ENCODE measurements at regions not wholly inside any gene's neighbourhood (a gene's known extent, or its start where the extent isn't known, plus 50 kb on each side); places are given as distances from the start of the nearest gene placed in this dataset.
"Not testable (repeated sequence)": the region's sequence is repeated elsewhere in the genome, so short reads cannot be mapped to it uniquely, and the experiment has no call there.

DNA sequence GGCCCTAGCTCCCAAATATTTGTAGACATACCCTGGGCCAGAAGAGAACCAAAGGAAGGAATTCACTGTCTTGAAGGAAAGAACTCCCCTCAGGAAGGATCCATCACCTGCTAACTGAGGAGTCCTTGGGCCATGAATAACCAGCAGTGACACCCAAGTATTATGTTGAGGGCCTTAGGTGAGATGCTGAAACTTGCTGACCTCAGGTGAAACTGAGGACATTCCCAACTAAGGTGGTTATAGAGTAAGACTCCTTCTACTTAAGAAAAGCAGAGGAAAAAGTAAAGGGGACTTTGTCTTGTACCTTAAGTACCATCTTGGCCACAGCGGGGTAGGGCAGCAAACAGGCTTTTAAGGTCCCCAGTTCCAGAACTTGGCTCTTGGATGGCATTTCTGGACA is 491.7 kb downstream of the C6orf118 start:
- no peak for DNase-seq

DNA sequence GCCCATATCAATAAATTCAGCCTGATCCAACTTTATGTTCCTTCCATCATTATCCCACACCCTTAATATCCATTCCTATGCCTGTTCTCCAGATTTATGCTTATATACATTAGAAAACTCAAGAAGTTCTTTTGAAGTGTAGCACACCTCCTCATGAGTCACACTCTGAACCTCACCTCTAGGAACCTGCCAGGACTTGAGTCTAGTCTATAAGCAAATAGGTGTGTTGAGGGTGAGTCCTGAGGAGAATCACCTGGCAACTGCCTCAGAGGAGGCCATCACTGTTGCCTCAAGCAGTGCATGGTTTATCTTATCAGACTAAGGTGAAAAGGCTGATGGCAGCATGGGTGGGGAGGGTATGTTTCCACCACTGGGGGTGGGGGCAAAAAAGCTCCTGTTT is 496.7 kb downstream of the C6orf118 start:
- DNase-seq, result no peak

DNA sequence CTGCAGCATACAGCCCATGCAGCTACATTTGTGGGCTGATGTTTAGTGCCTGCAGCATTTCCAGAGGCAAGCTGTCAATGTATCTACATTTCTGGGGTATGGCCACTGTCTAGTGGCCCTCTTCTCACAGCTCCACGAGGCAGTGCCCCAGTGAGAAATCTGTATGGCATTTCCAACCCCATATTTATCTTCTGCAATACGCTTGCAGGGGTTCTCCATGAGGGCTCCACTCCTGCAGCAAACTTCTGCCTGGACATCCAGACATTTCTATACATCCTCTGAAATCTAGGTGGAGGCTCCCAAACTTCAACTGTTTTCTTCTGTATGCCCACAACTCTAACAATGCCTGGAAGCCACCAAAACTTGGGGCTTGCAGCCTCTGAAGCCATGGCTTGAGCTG is 502.3 kb downstream of the C6orf118 start:
- no peak for DNase-seq

DNA sequence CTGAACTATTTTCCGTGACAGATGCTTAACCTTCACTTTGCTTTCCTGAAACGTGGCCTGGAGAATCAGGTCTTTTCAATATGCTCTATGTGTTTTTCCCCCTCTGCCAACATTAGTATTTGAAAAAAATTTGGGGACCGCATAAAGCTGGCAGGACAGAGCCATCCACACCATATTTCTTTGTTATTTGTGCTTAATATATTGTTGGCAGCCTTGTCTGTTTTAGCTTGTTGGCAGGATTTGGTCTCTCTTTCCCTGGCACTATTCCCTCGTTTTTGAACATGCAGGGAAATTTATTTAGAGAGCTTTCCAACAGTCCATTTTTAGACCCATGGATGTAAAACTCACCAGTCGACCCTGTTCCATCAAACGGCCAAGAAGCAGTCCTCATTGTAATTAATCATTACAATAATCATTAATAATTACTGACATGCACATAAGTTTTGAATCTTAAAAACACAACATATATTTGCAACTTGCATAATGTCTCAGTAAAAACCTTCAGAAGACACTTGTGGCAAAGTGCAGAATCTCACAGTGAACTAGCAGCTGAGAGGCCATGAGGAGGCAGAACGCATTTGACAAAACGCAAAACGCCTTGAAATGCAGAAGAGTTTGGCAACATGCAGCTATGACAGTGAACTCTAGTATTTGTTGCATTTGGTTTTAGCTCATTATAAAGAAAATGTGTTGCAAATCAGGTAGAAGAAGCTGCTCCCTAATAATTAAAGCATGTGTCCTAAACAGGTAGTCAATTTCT is 514.2 kb downstream of the C6orf118 start:
- no peak for DNase-seq

DNA sequence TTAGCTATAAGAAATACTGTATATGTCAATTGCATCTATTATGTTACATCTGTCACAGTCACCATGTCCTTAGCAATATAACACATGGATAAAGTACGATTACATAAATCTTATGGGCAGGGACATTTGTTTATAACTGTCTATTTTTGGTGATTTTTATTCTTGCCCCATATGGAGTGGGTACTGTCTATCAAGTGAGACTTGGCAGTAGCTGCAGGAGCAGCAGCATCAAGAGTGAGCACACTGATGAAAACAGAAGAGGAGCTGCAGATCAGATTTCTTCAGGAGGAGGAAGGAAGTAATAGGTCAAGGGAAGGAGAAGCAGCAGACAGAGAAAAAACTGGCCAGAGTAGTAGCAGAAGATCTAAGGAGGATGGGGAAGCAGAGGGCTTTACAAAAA is 516.7 kb downstream of the C6orf118 start:
- no peak for DNase-seq

DNA sequence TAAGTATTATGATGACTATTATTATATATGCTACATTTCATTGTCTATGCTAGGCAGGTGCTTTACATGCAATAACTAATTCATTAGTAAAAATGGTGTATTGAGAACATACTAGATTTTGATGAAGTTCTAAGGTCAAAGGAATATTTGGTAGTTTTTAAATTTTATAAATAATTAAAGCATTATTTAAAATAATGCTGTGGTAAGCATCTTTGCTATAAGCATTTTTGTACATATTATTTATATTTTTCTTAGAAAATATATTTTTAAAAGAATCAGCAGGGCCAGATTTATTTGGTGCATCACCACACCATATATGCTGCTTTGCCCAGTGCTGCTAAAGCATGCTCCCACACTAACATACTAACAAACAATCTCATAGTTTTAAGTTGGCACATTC is 517.9 kb downstream of the C6orf118 start:
- no peak for DNase-seq

DNA sequence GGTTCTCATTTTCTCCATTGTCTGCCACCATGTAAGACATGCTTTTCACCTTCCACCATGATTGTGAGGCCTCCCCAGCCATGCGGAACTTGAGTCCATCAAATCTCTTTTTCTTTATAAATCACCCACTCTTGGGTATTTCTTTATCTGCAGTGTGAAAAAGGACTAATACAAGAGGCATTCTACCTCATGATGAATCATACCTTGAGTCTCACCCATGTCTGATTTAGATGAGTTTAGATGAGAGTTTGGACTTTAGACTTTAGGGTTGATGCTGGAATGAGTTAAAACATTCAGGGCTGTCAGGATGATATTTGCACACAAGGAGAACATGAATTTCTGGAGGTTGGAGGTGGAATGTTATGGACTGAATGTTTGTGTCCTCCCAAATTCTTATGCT is 545.6 kb downstream of the C6orf118 start:
- DNase-seq, result no peak

DNA sequence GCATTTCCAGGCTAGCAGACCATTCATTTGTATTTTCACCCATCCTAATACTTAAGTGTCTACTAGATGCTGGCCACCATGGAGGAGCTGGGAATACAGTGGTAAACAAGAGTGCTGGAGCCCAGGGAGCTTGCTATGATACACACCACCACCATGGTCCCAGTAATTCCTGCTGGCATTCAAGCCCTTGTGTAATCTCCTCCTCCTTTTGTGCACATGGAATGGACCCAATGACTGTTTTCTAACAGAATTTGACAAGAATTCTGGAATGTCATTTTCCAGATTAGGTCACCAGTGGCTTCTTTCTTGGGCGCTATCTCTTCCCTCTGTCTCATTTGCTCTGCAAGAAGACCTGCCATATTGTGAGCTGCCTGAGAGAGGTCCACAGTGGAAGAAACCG is 552.0 kb downstream of the C6orf118 start:
- DNase-seq, result no peak

DNA sequence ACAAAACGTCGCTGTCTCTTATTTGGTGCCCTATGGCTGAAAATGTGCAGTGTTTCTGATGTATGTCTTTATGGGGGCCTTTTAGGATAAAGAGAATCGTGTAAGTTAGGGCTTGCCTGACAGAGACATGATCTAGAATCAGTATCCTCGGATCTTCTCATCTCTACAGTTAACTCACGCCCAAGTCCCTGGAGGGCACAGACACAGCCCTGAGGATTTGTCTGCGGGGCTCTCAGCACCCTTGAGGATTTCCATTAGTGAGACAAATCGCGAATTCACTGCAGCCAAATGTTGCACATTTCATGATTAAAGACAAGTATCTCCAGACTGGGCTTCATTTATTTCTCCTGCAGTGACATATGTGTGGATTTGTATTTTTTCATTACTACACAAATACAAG is 552.7 kb downstream of the C6orf118 start:
- no peak for DNase-seq

DNA sequence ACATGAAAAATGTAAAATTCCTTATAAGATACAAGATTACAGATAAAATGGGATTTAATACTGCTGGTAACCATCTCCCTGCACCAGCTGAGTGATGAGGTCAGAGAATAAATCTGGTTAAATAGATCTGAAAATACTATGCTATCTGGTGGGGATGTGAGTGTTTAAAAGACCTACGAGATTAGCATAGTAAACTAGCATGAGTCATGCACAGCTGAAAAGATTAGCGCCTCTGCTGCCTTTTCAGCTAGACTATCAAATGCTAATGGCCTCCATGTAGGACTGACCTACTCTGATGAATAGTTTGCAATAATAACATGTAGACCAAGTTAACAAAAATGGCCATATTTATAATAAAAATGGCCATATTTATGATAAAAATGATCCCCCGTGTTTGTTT is 553.3 kb downstream of the C6orf118 start:
- DNase-seq, result no peak

DNA sequence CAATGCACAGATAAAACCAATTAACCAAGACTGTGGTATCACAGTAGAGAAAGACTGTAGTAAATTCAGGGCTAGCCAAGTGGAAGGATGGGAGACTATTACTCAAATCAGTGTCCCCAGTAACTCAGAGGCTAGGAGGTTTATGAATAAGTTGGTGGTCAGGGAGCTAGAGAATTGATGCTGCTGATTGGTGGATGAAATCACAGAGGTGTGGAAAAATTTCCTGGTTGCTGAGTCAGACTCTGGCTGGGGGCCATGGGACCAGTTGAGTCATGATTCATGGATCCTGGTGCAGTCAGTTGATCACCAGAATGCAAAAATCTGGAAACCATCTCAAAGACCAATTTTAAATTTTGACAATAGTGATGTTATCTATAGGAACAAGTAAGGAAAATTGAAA is 555.9 kb downstream of the C6orf118 start:
- DNase-seq, result no peak

DNA sequence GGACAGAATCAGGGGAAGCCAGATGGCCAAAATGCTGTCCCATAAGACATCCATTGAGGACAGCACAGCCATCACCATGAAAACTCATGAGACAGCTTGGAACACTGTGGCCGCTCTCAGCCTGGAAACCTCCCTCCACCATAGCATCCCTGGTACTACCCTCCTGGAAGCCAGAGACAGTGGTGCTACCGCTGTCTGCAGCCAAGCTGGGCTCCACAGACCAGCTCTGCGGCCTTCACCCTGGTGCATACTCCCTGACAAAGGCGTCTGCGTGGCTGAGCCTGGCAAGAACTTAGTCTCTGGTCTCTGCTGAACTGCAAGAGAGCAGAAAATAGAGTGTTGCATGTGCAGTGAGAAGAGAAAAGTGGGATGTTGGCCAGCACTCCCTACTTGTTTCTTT is 558.0 kb downstream of the C6orf118 start:
- no peak for DNase-seq

DNA sequence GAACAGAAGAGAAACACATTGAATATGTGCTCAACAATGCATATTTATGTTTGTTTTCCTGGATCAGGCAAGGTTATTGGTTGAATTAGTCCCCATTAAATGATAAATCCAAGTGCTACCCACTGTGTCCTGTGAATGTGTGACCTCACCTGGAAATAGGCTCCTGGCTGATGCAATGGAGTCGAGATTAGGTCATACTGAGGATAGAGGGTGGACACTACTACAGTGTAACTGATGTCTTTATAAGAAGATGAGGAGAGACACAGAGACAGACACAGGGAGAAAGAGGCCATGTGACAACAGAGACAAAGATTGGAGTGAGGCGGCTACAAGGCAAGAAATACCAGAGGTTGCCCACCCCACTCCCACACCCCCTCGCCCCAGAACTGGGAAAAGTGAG is 559.3 kb downstream of the C6orf118 start:
- DNase-seq, result no peak

DNA sequence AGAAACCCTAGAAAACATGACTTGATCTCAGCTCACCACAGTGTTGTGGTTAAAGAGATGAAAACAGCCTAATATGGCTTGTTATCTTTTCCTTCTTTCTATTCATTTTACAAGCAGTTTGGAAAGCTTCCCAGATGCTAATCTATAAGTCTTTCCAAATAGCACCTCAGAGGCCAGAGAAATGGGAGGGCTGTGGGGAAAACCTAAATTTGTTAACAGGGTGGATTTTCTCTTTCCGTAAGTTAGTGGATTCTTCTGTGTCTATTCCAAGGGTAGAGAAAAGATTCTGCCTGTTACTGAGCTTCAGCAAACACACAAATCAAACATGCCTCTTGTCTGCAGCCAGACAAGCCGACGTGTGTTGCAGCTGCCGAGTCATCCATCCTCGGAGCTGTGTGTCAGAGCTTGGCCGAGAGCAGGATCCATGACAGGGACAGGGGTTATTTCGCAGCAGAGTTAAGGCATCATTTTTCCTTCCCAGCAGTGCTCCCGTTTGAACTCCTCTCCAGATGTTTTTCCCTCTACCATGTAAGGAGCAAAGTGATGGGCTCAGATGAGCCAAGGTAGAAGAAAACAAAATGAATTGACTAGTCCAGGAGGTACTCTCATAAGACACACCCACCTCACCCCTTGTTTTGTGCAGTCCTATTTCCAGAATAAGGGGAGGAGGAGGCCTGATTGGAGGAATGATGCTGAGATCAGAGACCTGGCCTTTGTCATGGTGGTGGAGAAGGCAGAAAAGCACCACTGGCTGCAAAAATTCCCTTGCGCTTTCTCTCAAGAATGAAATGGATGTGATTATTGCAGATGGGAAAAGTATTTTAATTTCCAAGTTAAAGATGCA is 560.0 kb downstream of the C6orf118 start:
- DNase-seq, result no peak

DNA sequence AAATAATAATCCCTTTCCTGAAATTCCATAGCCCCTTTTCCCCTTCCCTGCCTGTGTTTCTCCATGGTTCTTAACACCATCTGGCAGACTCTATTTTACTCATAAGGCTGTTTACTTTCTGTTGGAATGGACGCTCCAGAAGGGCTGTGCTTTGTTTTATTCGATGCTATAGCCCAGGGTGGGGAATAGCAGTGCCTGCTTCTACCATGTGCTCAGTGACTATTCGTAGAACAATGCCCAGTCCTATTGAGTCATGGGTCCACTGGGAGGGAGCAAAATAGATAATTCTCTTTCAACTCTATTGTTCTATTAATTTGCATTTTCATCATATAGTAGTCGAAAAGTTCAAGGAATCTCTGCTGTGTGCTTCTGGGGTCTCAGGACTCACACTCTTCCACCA is 565.1 kb downstream of the C6orf118 start:
- DNase-seq, result no peak

DNA sequence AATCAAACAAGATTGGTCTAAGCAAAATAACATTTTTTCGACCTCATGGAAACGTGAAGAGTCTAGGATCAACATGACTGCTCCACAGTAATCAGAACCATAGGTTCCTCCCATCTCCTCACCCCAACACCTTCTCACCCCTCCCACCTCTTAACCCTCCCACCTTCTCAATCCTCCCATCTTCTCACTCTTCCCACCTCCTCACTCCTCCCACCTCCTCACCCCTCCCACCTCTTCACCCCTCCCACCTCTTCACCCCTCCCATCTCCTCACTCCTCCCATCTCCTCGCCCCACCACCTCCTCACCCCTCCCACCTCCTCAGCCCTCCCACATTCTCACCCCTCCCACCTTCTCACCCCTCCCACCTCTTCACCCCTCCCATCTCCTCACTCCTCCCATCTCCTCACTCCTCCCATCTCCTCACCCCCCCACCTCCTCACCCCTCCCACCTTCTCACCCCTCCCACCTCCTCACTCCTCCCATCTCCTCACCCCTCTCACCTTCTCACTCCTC is 567.4 kb downstream of the C6orf118 start:
- DNase-seq, result no peak

DNA sequence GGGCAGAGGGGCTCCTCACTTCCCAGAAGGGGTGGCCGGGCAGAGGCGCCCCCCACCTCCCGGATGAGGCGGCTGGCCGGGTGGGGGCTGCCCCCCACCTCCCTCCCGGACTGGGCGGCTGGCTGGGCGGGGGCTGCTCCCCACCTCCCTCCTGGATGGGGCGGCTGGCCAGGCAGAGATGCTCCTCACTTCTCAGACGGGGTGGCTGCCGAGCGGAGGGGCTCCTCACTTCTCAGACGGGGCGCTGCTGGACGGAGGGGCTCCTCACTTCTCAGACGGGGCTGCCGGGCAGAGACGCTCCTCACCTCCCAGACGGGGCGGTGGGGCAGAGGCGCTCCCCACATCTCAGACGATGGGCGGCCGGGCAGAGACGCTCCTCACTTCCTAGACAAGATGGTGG is 573.3 kb downstream of the C6orf118 start:
- not testable (repeated sequence) for DNase-seq

DNA sequence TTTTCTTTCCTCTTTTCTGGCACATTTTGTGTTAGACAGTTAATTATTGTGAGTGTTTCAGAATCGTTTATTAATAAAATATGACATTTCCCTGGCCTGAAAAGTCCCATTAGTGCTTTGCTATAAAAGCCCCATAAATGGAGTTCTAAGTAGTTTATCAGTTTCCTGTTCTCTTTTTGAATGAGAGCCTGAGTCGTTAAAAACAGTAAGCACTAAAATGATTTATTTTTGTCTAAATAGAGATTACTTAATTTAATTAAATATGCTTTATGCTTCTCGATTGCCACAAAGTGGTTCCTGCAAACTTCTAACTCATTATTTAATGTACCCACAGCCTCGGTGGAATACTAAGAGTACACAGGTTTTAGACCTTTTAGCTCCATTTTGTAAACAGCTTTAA is 577.9 kb downstream of the C6orf118 start:
- DNase-seq, result no peak

DNA sequence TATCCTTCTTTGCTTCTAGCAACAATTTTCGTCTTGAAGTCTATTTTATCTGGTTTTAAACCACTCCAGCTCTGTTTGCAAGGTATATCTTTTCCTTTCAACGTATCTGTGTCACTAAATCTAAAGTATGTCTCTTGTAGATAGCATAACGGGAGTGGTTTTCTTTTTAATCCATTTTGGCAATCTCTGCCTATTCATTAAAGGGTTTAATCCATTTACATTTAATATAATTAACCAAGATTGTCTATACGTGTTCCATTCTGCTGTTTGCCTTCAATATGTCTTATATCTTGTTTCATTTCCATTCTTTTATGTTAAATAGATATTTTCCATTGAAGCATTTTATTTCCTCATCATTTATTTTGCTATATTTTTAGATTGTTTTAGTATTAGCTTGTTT is 587.9 kb downstream of the C6orf118 start:
- no peak for DNase-seq

DNA sequence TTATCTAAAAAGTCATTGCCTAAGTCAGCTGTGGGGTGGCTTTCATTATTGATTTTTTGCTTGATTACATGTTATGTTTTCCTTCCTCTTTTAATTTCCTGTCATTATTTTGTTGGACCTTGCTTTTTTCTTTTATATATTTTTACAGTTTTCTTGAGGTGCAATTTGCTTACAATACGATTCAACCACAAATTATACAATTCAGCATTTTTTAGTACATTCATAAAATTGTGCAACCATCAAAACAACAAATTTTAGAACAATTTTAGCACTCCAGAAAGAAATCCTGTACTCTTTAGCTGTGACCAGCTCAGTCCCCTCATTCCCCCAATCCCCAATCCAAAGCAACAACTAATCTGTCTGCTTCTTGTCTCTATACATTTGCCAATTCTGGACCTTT is 608.9 kb downstream of the C6orf118 start:
- DNase-seq, result no peak

DNA sequence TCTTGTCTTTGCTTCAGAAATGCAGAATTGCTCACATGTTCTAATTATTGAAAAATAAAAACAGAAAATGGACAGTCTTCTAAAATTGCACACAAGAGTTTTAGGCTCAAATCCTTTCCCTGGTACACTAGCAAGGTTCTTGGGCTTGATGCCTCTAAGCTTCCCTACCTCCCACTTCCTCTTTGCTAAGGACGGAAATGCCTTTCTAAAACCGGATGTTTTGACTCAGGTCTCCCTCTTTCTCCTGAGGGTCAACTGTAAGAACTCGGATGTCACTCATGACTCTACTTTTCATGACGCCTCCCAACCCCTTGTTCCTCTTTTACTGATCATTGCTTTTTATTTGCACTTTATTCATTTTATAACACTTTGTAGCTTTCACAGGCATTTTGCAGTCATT is 613.5 kb downstream of the C6orf118 start:
- DNase-seq, result no peak

DNA sequence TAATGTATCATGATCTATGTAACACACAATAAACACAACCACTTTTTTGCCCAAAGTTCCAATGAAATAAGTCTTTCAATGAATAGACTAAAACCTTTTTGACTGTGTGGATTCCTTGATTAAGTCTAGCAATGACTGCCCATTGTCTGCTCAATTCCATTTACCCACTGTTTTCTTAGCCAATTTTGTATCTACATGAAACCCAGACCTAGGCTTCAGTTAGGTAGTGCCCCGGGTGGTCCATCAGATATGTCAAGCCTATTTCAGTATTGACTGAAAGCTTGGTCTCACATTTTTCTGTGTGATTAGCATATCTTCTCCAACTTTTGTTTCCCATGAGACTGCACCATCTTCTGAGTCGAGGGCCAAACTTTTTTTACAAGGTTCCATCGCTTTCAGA is 615.0 kb downstream of the C6orf118 start:
- no peak for DNase-seq

DNA sequence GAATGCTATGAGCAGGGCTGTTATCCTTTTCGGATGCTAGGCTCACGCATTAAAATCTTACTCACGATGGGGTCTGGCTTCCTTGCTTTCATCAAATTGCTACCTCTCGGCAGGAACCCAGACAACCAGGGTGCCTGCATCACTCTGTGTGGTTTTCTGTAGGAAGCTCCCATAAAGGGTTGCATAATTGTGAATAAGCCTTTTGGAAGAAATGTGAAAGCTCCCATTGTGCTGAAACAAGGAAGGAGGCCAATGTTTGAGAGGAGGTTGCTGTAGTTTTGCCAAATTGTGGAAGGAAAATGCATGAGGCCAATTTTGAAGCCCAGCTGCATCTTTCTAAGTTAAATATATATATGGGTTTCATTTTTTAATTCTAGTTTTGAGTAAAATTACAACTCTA is 615.5 kb downstream of the C6orf118 start:
- no peak for DNase-seq

DNA sequence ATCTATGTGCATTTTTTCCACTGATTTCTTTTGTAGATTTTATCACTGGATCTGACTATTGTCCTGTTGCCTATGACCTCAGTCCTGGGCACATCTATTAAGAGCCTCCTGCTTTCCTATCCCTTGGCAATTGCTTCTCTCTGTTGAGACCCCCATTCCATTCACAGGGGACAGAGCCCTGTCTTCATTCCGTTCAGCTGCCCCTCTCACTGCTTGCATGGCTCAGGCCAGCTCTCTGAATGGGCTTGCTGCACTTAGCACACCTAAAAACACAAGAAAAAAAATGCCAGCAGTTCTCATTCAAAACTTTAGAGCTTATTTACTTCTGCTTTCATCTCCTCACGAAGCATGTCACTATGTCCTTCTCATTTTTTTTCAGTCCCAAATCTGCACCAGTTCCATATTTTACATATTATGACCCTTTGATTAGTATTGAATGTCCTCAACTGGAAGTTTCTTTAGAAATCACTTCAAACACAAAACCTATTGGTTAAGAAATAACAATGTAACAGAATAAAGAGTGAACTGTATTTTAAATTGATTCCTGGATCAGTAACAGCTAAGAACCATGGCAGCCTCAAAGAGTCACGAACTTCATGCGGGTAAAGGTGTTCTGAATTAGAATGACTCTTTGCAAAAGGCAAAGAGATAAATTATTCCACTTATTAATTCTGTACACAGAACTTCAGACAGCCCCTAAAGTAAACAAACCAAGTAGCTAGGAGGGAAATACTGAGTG is 616.5 kb downstream of the C6orf118 start:
- no peak for DNase-seq
